K562 (cell line): ENCODE measurements at regions not wholly inside any gene's neighbourhood (a gene's known extent, or its start where the extent isn't known, plus 50 kb on each side); places are given as distances from the start of the nearest gene placed in this dataset.
A peak's percentile ranks its signal among the peaks of the same experiment; 100 is the strongest.

Source experiments
- ATAC-seq: fragments of 200-7000 bp; cut with Tn5 transposase; 3 replicates; pipeline ENCODE4 v1.9.1; 2020; ENCODE audit warnings: moderate library complexity
- BruUV-seq: library from RNA; stranded (reverse); fragments of 400-500 nt; replicated peaks from 2 replicates; lab custom pipeline; 2021; lab: Mats Ljungman, UMichigan
- CTCF ChIA-PET: fragments of 300-600 bp; formaldehyde crosslinking; extraction: SDS; loops from one replicate; lab custom pipeline; 2021; ENCODE audit warnings: low intra/inter-chr PET ratio; lab: Yijun Ruan, JAX
- POLR2A ChIA-PET: fragments of 300-600, 350-650 bp; sonication (Branson Sonifier 250); formaldehyde crosslinking; extraction: SDS; loops from one replicate; lab custom pipeline; 2021; ENCODE audit warnings: antibody characterized with exemption, inconsistent platforms; lab: Yijun Ruan, JAX
- DNase-seq, 4 experiments: peaks; one replicate each; pipeline versions ENCODE4 v3.0.0 to v3.0.0-alpha.2; 2011 to 2018; ENCODE audit warnings: low spot score in 3 of 4, mixed read lengths in 3 of 4; ENCODE audit errors: extremely low read depth in 1 of 4
- FAIRE-seq: peaks from 2 replicates; lab custom pipeline; 2011; peaks lifted over from hg19 to GRCh38; lab: Jason Lieb, UNC
- H2AFZ ChIP-seq: 2 replicates; pipeline ENCODE4 v1.6.0; 2011; ENCODE audit warnings: low read depth, low read length, control low read depth, inconsistent platforms
- H3K27ac ChIP-seq: fragments of 200-600 bp; 3 replicates; pipeline ENCODE4 v1.8.0; 2011; ENCODE audit warnings: low read depth, mild to moderate bottlenecking, control low read depth, inconsistent platforms, low read length, moderate library complexity, mixed read lengths; ENCODE audit errors: extremely low read depth
- H3K27me3 ChIP-seq, 2 experiments: fragments of 300-600 bp in 1 of 2; 2 replicates in 1 of 2; 3 replicates in 1 of 2; pipeline versions ENCODE4 v1.6.0 to v1.8.0; 2011; ENCODE audit warnings: inconsistent platforms in 2 of 2, low read length in 2 of 2, mild to moderate bottlenecking in 1 of 2, mixed read lengths in 1 of 2, moderate library complexity in 1 of 2; ENCODE audit not compliant: control insufficient read depth in 2 of 2, insufficient read depth in 2 of 2
- H3K36me3 ChIP-seq: fragments of 300-600 bp; 3 replicates; pipeline ENCODE4 v1.8.0; 2011; ENCODE audit warnings: mild to moderate bottlenecking, low read length, inconsistent platforms; ENCODE audit not compliant: control insufficient read depth, insufficient read depth
- H3K4me1 ChIP-seq, 2 experiments: fragments of 200-600 bp in 1 of 2; replicated peaks in 1 of 2; 2 replicates in 1 of 2; 3 replicates in 1 of 2; pipeline versions ENCODE4 v1.5.1 to v1.8.0; 2011; ENCODE audit warnings: inconsistent platforms in 2 of 2, low read length in 2 of 2, mild to moderate bottlenecking in 1 of 2, mixed read lengths in 1 of 2, moderate library complexity in 1 of 2; ENCODE audit not compliant: control insufficient read depth in 2 of 2, insufficient read depth in 2 of 2
- H3K4me2 ChIP-seq: 2 replicates; pipeline ENCODE4 v1.6.1; 2011; ENCODE audit warnings: low read length, control low read depth, inconsistent platforms, mixed read lengths; ENCODE audit not compliant: insufficient read depth
- H3K4me3 ChIP-seq: fragments of 200-600 bp; sonication (generic), shearing (Covaris generic); 2 replicates; pipeline ENCODE4 v1.5.1; 2016; ENCODE audit warnings: control low read depth, inconsistent platforms
- H3K79me2 ChIP-seq: fragments of 200-600 bp; 3 replicates; pipeline ENCODE4 v1.8.0; 2011; ENCODE audit warnings: low read length, inconsistent platforms; ENCODE audit not compliant: control insufficient read depth, insufficient read depth
- H3K9ac ChIP-seq, 2 experiments: 2 replicates each; pipeline versions ENCODE4 v1.6.0 to v1.6.1; 2011; ENCODE audit warnings: low read depth in 2 of 2, low read length in 2 of 2, control low read depth in 1 of 2, inconsistent platforms in 1 of 2, mild to moderate bottlenecking in 1 of 2, mixed read lengths in 1 of 2; ENCODE audit not compliant: insufficient read depth in 1 of 2
- H3K9me1 ChIP-seq: one replicate; pipeline ENCODE4 v1.6.0; 2011; ENCODE audit warnings: inconsistent platforms, mild to moderate bottlenecking, low read length, moderate library complexity; ENCODE audit not compliant: control insufficient read depth, insufficient read depth
- H3K9me3 ChIP-seq: replicated peaks from 2 replicates; pipeline ENCODE4 v1.5.1; 2011; ENCODE audit warnings: low read depth, low read length, inconsistent platforms; ENCODE audit not compliant: control insufficient read depth, insufficient read depth
- H4K20me1 ChIP-seq: replicated peaks from 2 replicates; pipeline ENCODE4 v1.6.1; 2011; ENCODE audit warnings: low read length, inconsistent platforms, mixed read lengths; ENCODE audit not compliant: control insufficient read depth, insufficient read depth
- CLOCK ChIP-seq: fragments of 250-450 bp; sonication (Bioruptor Pico); IDR thresholded peaks from 2 replicates; pipeline ENCODE4 v1.4.0; 2020; ENCODE audit warnings: mild to moderate bottlenecking, moderate library complexity, borderline replicate concordance
- ETV1 ChIP-seq: fragments of 450-650 bp; conservative IDR thresholded peaks from 2 replicates; pipeline ENCODE4 v1.6.1; 2016; ENCODE audit warnings: missing genetic modification characterization, control low read depth, low read depth, missing compliant biosample characterization
- FOSL1 ChIP-seq: fragments of 200-800 bp; sonication (Bioruptor generic); conservative IDR thresholded peaks from 2 replicates; pipeline ENCODE4 v1.6.1; 2016; ENCODE audit warnings: missing genetic modification characterization, missing compliant biosample characterization
- GTF3C2 ChIP-seq: IDR thresholded peaks from 3 replicates; pipeline ENCODE4 v1.6.1; 2011; ENCODE audit warnings: borderline replicate concordance, mild to moderate bottlenecking, moderate library complexity; ENCODE audit not compliant: insufficient read length; ENCODE audit errors: extremely low read depth
- ZNF174 ChIP-seq: fragments of 250-450 bp; sonication (Bioruptor Pico); IDR thresholded peaks from 2 replicates; pipeline ENCODE4 v1.4.0; 2020; ENCODE audit warnings: mild to moderate bottlenecking
- ZNF830 ChIP-seq: fragments of 250-450 bp; sonication (Bioruptor Pico); IDR thresholded peaks from 2 replicates; pipeline ENCODE4 v1.5.0; 2021; ENCODE audit warnings: mild to moderate bottlenecking
- WGBS: fragments of 100-300 bp; shearing (Covaris generic); methylation state at CpG from one replicate; pipeline ENCODE4 v1.1.6; 2016; ENCODE audit warnings: low coverage, mixed read lengths; ENCODE audit not compliant: insufficient coverage; ENCODE audit errors: missing lambda C conversion rate; 5-methylcytosine and 5-hydroxymethylcytosine counted together
- in situ Hi-C: fragments of 300-500 bp; cut with MboI; formaldehyde crosslinking; loops from 4 replicates; pipeline ENCODE4 v1.15.0; 2018; ENCODE audit warnings: inconsistent platforms, mixed read lengths
- intact Hi-C: fragments of 100-400 bp; cut with micrococcal nuclease; formaldehyde crosslinking; loops from 2 replicates; pipeline ENCODE4 v1.14.2; 2022

- no peak for TF ChIP-seq GTF3C2
- no peak for TF ChIP-seq ZNF830
- TF ChIP-seq ETV1 = no peak
These were observed 612.4 kb upstream of the ZFP42 start (continued) for GRCh38 chr4:187383181-187383580.

GRCh38 chr4:187387739-187388138 is 607.8 kb upstream of the ZFP42 start:
- Histone ChIP-seq H4K20me1 (no peaks in the 10 kb centered on the region), H3K9ac (no peak overlapping the region), H3K9me1 (no peaks in the 10 kb centered on the region), H3K27ac (no peak overlapping the region), H3K9me3 (no peaks in the 10 kb centered on the region), H3K4me2 (no peak overlapping the region), H3K36me3 (no peaks in the 10 kb centered on the region), H3K27me3 (no peaks in the 10 kb centered on the region), H2AFZ (no peak overlapping the region), H3K79me2 (no peaks in the 10 kb centered on the region), H3K4me3 (no peak overlapping the region), H3K4me1 (no peaks in the 10 kb centered on the region)
- ATAC-seq (no peak), DNase-seq (no peak), FAIRE-seq (no peak)
- ChIA-PET CTCF (no interaction called here), POLR2A (no interaction called here)
- 0% methylated on average over 5 of the region's 5 CpGs for WGBS
- in situ Hi-C loops = no loop called here
- intact Hi-C loops = no loop called here
- TF ChIP-seq FOSL1 (tag) (0 out of 2 replicates have a peak, but pooled peaks have one; percentile 26), CLOCK (CRISPR knock-in tag) (no peak), ZNF174 (no peak)
- BruUV-seq = no TSS peak
